CD4-positive, alpha-beta T cell (primary cell): ENCODE measurements at regions not wholly inside any gene's neighbourhood (a gene's known extent, or its start where the extent isn't known, plus 50 kb on each side); places are given as distances from the start of the nearest gene placed in this dataset.

ENCODE experiments used
- ATAC-seq: fragments of 200-7000 bp; cut with Tn5 transposase; one replicate; pipeline ENCODE4 v1.10.0; 2022; ENCODE audit warnings: mild to moderate bottlenecking; ENCODE audit not compliant: poor library complexity
- CTCF ChIA-PET: fragments of 350-600 bp; sonication (Branson Sonifier 250); formaldehyde crosslinking; loops from one replicate; lab custom pipeline; 2021; ENCODE audit warnings: antibody characterized with exemption, inconsistent platforms; lab: Charles Lee
- POLR2A ChIA-PET: fragments of 350-600 bp; sonication (Branson Sonifier 250); formaldehyde crosslinking; loops from one replicate; lab custom pipeline; 2021; ENCODE audit warnings: antibody characterized with exemption, inconsistent platforms; lab: Charles Lee
- DNase-seq, 14 experiments: peaks; one replicate each; pipeline ENCODE4 v3.0.0-alpha.2; 2013 to 2020; ENCODE audit warnings: mixed read lengths in 2 of 14
- H3K27ac ChIP-seq, 2 donors: one replicate each; pipeline versions ENCODE4 v1.5.1 to v1.7.0; 2013; ENCODE audit warnings: low read length in 2 of 2, low read depth in 1 of 2, mild to moderate bottlenecking in 1 of 2
- H3K27me3 ChIP-seq, 2 experiments: 1 replicate in 1 of 2; 2 replicates in 1 of 2; pipeline versions ENCODE4 v1.6.1 to v1.7.0; 2013; ENCODE audit warnings: low read length in 2 of 2, control low read depth in 1 of 2, mild to moderate bottlenecking in 1 of 2, moderate library complexity in 1 of 2; ENCODE audit not compliant: insufficient read depth in 2 of 2, control insufficient read depth in 1 of 2
- H3K36me3 ChIP-seq: one replicate; pipeline ENCODE4 v1.6.1; 2013; ENCODE audit warnings: low read length, control low read depth; ENCODE audit not compliant: insufficient read depth
- H3K4me1 ChIP-seq: one replicate; pipeline ENCODE4 v1.6.1; 2013; ENCODE audit warnings: low read length, control low read depth; ENCODE audit not compliant: insufficient read depth
- H3K4me3 ChIP-seq: one replicate; pipeline ENCODE4 v1.5.1; 2013; ENCODE audit warnings: mild to moderate bottlenecking, low read length, moderate library complexity
- H3K9me3 ChIP-seq, 2 experiments: 1 replicate in 1 of 2; 2 replicates in 1 of 2; pipeline versions ENCODE4 v1.6.1 to v1.7.0; 2013; ENCODE audit warnings: low read length in 2 of 2, mild to moderate bottlenecking in 2 of 2, control low read depth in 1 of 2, moderate library complexity in 1 of 2; ENCODE audit not compliant: control insufficient read depth in 1 of 2, insufficient read depth in 1 of 2
- H3K27ac Mint-ChIP-seq: one replicate; pipeline ENCODE4 v1.8.0; 2020; ENCODE audit warnings: mixed read lengths
- H3K27me3 Mint-ChIP-seq: one replicate; pipeline ENCODE4 v1.8.0; 2021; ENCODE audit warnings: mixed read lengths
- H3K36me3 Mint-ChIP-seq: one replicate; pipeline ENCODE4 v1.8.0; 2021; ENCODE audit warnings: low read depth, mixed read lengths
- H3K4me1 Mint-ChIP-seq: one replicate; pipeline ENCODE4 v1.8.0; 2021; ENCODE audit warnings: low read depth, mixed read lengths
- H3K4me3 Mint-ChIP-seq: one replicate; pipeline ENCODE4 v1.8.0; 2020; ENCODE audit warnings: mild to moderate bottlenecking, mixed read lengths
- H3K9me3 Mint-ChIP-seq: one replicate; pipeline ENCODE4 v1.8.0; 2020; ENCODE audit warnings: mixed read lengths
- intact Hi-C, 2 experiments: fragments of 100-400 bp; cut with DNase I in 1 of 2; cut with micrococcal nuclease in 1 of 2; formaldehyde crosslinking; loops; one replicate each; pipeline versions ENCODE4 v1.15.1 to v1.9.0; 2023 to 2025; cut with DNase I, micrococcal nuclease
- TF ChIP-seq, protein P1 (sequence below): fragments of 200-600 bp; IDR thresholded peaks from one replicate; pipeline ENCODE4 v1.8.0; 2022; ENCODE audit warnings: antibody characterized with exemption, mild to moderate bottlenecking

DNA sequence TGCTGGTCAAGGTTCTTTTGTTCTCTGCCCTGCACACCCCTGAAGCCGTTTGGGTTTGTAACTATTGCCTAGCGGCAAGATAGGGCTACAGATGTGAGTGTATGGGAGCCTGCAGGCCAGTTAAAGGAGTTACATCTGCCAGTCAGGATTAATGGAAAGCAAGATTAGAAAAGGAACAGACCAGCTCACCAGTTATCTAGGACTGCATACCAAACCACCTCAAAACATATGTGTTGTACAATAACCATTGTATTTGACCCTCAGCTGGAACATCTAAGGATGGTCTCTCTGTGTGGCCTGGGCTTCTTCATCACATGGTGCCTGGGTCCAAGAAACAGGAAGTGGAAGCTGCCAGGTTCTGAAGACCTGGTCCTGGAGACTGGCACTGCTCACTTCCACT is 52.5 kb upstream of the FBXO28 start:
- no peak overlapping the region for H3K4me3 ChIP-seq
- no peaks in the 10 kb centered on the region for H3K27me3 ChIP-seq
- no peaks in the 10 kb centered on the region for H3K9me3 ChIP-seq
- Mint-ChIP-seq H3K4me1 (no peaks in the 10 kb centered on the region), H3K36me3 (no peaks in the 10 kb centered on the region), H3K4me3 (no peak overlapping the region), H3K27ac (no peak overlapping the region), H3K9me3 (no peaks in the 10 kb centered on the region), H3K27me3 (peaks cover 3% of the 10 kb centered on the region)
- ATAC-seq (no peak), DNase-seq (no peak)
- peaks cover 5% of the 10 kb centered on the region for H3K4me1 ChIP-seq
- TF ChIP-seq, protein P1, sequence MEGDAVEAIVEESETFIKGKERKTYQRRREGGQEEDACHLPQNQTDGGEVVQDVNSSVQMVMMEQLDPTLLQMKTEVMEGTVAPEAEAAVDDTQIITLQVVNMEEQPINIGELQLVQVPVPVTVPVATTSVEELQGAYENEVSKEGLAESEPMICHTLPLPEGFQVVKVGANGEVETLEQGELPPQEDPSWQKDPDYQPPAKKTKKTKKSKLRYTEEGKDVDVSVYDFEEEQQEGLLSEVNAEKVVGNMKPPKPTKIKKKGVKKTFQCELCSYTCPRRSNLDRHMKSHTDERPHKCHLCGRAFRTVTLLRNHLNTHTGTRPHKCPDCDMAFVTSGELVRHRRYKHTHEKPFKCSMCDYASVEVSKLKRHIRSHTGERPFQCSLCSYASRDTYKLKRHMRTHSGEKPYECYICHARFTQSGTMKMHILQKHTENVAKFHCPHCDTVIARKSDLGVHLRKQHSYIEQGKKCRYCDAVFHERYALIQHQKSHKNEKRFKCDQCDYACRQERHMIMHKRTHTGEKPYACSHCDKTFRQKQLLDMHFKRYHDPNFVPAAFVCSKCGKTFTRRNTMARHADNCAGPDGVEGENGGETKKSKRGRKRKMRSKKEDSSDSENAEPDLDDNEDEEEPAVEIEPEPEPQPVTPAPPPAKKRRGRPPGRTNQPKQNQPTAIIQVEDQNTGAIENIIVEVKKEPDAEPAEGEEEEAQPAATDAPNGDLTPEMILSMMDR, result no peak
- CTCF ChIA-PET, result no interaction called here
- intact Hi-C loops, result no loop called here
- H3K36me3 ChIP-seq, result no peaks in the 10 kb centered on the region
- POLR2A ChIA-PET, result no interaction called here
- no peak overlapping the region for H3K27ac ChIP-seq

DNA sequence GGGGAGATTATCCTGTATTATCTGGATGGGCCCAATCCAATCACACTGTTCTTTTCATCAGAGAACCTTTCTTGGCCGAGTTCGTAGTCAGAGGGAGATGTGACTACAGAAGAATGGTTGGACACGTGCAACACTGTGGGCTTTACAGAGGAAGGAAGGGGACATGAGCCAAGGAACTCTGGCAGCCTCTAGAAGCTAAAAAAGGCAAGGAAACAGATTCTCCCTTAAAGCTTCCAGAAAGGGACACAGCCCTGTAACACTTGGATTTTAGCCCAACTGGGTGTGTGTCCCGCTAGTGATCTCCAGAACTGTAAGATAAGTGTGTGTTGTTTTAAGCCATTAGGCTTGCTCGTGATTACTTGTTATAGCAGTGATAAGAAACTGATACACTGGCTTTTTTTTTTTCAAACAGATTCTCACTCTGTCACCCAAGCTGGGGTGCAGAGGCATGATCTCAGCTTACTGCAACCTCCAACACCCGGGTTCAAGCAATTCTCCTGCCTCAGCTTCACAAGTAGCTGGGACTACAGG is 53.9 kb upstream of the FBXO28 start:
- no peaks in the 10 kb centered on the region for H3K4me1 ChIP-seq
- H3K4me3 ChIP-seq, result no peak overlapping the region
- H3K36me3 Mint-ChIP-seq, result no peaks in the 10 kb centered on the region
- no peak for DNase-seq
- intact Hi-C loops, result no loop called here
- no peak overlapping the region for H3K27ac ChIP-seq
- TF ChIP-seq, protein P1, result no peak
- H3K9me3 ChIP-seq, result no peaks in the 10 kb centered on the region
- POLR2A ChIA-PET, result no interaction called here
- H3K27me3 Mint-ChIP-seq, result peaks cover 3% of the 10 kb centered on the region
- no peaks in the 10 kb centered on the region for H3K4me1 Mint-ChIP-seq
- no peaks in the 10 kb centered on the region for H3K36me3 ChIP-seq
- no peaks in the 10 kb centered on the region for H3K9me3 Mint-ChIP-seq
- CTCF ChIA-PET, result no interaction called here
- H3K4me3 Mint-ChIP-seq, result no peak overlapping the region
- no peaks in the 10 kb centered on the region for H3K27me3 ChIP-seq
- no peak for ATAC-seq
- no peak overlapping the region for H3K27ac Mint-ChIP-seq

DNA sequence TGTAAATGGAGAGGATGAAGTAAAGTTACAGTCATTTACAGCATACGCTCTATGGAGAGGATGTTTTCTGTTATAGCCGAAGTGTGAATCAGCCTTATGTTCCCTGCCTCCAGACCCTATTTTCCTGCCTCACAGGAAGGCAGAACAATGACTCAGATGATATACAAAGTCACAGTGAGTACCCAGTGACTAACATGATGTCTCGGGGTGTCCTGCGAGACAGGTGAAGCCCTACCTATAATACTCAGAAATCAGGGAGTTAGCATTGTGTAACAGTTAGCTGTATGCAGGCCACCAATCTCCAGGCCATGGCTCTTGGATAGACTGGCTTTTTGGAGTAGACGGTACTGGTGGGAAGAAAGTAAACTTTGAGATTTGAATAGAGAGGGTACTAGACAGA is 55.6 kb upstream of the FBXO28 start:
- CTCF ChIA-PET, result no interaction called here
- no peaks in the 10 kb centered on the region for H3K4me1 Mint-ChIP-seq
- intact Hi-C loops, result no loop called here

More for the DNA sequence above, 55.6 kb upstream of the FBXO28 start:
- Mint-ChIP-seq H3K27ac (no peak overlapping the region), H3K9me3 (no peaks in the 10 kb centered on the region), H3K4me3 (no peak overlapping the region), H3K27me3 (peaks cover 8% of the 10 kb centered on the region), H3K36me3 (no peaks in the 10 kb centered on the region)
- ATAC-seq, result no peak
- Histone ChIP-seq H3K27ac (no peak overlapping the region), H3K4me3 (no peak overlapping the region), H3K9me3 (no peaks in the 10 kb centered on the region), H3K27me3 (no peaks in the 10 kb centered on the region), H3K36me3 (no peaks in the 10 kb centered on the region), H3K4me1 (no peaks in the 10 kb centered on the region)
- POLR2A ChIA-PET, result no interaction called here
- no peak for DNase-seq
- TF ChIP-seq, protein P1, result no peak
